NCI-H2107 treated with DMSO at 0.1 percent for 48 hours (cell line): ENCODE measurements at regions not wholly inside any gene's neighbourhood (a gene's known extent, or its start where the extent isn't known, plus 50 kb on each side); places are given as distances from the start of the nearest gene placed in this dataset.

Experiments used
- DNase-seq: peaks from one replicate; lab custom pipeline; 2025; ENCODE audit not compliant: unreplicated experiment; lab: John Stamatoyannopoulos, UW

GRCh38 chr7:25544254-25544653 is 316.0 kb upstream of the NPVF start:
- no peak for DNase-seq

DNA sequence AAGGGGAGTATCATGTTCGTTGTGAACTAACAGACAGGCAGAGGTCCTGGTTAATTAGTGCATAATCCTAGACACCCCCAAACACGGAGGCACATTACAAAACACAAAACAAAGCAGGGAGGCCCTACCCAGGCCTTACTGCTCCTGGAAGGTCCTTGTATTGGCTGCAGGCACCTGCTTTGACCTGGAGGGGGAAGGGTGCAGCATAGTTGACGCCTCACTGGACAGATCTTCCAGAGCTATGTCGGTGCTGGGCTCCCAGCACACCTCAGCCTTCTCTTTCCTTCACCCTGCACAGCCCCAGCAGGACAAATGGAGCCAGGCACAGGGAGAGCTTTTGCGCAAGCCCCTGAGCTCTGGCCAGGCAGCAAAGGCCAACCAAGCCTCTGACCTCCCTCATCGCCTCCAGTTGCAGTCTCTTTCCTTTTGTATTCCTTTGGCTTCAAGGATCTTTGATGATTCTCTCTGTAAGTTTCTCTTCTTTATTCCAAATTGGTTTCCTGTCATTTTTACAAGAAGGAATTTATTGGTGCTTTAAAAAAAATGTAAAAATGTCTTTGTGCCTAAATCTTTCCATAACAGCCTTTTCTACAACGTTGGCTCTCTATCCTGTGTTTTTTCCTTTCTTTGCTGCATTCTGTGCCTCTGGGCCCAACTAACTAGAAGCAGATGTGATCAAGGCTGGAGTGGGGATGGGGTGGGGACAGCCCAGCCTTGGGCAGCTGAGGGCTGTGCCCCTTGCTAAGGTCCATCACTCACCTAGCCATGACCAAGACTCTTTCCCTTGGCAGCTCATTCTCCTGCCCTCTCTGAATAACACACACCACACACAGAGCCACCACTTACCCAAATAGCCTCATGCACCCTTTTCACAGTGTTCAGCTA is 317.1 kb upstream of the NPVF start:
- DNase-seq = no peak

DNA sequence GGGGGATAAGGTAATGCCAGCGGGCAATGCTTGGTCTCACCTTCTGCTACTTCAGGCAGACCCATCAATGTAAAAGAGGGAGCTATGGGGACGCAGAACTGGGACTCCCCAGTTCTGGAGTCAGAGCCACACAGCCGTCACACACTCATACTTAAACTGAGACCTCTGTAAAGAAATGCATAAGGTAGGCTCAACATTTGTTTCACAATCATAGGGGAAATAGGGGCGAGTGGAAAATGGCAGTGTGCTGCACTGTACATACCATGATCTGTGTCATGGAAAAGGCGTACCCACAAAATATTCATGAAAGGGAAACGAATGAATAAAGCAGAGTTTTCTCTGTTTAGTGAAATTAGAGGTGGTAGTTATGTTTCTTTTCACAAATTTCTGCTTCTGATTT is 318.0 kb upstream of the NPVF start:
- DNase-seq = no peak

DNA sequence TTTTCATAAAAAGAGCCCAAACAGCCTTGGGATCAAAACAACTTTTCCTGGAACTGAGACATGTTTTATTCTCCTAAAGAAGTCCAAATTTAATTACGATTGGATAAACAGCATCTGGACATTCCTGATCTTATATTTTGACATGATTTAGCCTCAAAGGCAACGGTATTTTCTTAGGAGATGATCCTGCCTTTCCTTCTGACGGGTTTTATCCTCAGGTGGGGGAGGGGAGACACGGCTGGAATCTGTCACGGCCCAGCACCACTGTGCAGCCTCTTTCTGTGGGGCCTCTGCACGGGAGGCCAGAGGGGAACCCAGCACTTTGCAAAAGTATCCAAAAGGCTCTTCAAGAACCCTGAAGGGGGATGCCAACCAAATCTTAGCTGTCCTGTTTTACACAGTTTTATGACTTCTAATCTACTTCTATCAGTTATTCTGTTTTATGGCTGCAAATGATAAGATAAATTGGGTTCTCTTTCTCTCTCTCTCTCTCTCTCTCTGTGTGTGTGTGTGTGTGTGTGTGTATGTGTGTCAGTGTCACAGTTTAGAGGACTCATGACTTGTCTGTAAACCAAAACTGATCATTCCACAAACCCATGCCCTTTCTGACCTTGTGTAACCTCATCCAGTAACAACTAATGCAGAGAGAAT is 321.1 kb upstream of the NPVF start:
- DNase-seq = no peak

- no peak for DNase-seq
Measured at GRCh38 chr7:25550149-25550548, 321.9 kb upstream of the NPVF start.

DNA sequence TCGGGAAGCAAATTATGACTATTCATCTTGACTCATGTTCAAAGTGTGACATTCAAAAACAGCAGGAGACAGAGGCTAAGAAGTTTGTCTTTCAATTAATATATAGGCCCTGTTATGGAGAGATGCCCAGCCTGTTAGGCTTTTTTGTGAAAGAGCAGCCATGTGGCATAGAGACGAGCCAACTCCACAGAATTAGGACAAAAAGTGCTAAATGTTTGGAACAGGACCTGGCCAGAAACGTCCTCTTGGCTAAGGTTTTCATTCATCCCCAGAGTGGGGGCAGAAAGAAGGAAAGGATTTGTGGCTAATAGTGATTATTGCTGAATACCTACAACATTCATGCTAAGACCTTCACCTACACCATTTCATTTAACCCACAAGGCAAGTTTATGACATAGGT is 324.7 kb upstream of the NPVF start:
- no peak for DNase-seq

GRCh38 chr7:25553580-25554291 is 325.4 kb upstream of the NPVF start:
- DNase-seq = no peak

DNA sequence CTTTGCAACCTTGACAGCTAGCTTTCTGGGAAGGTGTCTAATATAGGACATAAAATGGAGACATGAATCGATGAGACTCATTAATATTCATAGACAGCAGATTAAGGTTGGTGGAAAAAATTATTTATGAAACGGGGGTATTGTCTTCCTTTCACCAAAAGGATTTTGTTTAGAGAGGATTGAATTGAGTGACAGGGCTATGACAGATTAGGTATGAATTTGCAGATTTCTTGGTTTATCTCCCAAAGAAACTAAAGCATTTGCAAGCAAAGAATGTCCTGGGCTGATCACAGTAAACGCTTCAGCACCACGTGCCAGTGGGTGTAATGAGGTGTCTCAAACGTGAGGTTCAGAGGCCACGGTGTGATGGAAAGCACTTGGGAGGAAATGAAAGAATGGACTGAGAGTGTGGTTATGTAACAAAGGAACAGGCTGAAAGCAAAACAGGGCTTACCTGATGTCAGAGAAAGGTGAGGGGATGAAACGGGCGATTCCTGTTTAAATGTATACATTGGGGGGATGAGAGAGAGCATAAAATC is 329.2 kb upstream of the NPVF start:
- peak; percentile 39 for DNase-seq

DNA sequence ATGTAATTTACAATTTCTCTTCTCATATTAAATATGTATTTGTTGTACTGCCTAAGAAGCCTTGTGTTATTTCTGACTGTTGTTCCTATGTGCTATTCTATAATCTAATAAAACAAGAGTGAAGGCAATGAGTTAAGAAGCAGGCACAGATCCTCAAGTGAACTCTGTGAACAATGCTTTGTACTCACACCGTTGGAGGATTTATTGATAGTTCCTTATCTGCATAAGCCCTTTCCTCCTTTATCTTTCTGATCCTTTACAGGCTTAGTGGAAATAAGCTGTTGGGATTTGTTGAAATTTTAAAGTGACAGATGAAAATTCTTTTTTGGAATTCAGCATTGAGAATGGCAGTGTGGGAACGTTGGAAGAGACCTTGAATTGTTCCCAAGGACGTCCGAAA is 329.6 kb upstream of the NPVF start:
- DNase-seq = no peak

- no peak for DNase-seq
Measured at GRCh38 chr7:25558605-25559004, 330.3 kb upstream of the NPVF start.

GRCh38 chr7:25559581-25560367 is 331.5 kb upstream of the NPVF start:
- DNase-seq = no peak

GRCh38 chr7:25562673-25563182 is 334.4 kb upstream of the NPVF start:
- no peak for DNase-seq

DNA sequence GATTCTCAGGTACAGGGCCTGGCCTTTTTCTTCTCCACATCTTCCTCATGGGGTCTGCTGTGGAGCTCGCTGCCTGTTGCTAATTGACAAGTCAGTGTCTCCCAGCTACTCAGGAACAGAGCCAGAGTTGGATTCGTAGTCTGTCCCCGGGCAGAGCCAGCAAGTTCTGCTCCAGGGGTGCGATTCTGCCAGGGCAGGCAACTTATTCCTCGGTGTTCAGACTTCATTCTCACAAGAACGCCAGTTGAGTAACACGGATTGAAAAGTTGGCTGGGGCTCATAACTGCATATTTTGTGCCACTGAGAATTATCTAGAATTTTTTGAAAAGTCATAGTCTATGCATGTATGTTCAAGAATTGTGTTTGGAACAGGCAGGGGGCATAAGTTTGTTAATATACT is 336.7 kb upstream of the NPVF start:
- no peak for DNase-seq

GRCh38 chr7:25565949-25566348 is 337.7 kb upstream of the NPVF start:
- peak; percentile 63 for DNase-seq

- DNase-seq = no peak
Measured at GRCh38 chr7:25567430-25567829, 339.1 kb upstream of the NPVF start.

GRCh38 chr7:25569765-25570164 is 341.5 kb upstream of the NPVF start:
- no peak for DNase-seq

DNA sequence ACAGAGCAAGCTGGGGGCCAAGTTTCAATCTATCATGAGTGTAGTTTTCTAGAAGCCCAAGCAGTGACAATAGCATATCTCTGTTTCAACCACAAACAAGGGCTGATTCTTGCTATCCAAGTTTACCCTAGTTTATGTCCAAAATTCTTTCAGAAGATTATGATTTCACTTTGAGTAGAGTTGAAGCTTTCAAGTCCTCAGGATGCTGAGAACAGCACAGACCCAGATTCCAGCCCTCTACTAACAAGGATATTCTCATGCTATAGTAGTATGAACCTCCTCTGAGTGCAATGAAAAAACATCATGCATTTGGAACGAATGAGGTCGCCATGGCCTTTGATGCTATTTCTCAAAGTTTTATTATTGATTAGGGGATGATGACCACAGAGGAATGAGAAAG is 344.1 kb upstream of the NPVF start:
- DNase-seq = no peak

GRCh38 chr7:25574828-25575227 is 346.5 kb upstream of the NPVF start:
- DNase-seq = no peak

GRCh38 chr7:25575634-25576033 is 347.3 kb upstream of the NPVF start:
- no peak for DNase-seq

- no peak for DNase-seq
Measured at GRCh38 chr7:25578991-25579777, 350.9 kb upstream of the NPVF start.
